Testis (tissue), 2 donors: ENCODE measurements at regions not wholly inside any gene's neighbourhood (a gene's known extent, or its start where the extent isn't known, plus 50 kb on each side); places are given as distances from the start of the nearest gene placed in this dataset.

Source experiments
- POLR2A ChIP-seq: fragments of 450-650 bp; IDR thresholded peaks from one replicate; pipeline ENCODE4 v1.6.1; 2017; ENCODE audit warnings: antibody characterized with exemption, mild to moderate bottlenecking, moderate library complexity
- TF ChIP-seq, protein P1 (sequence below), 3 experiments: fragments of 450-650 bp in 2 of 3; fragments of 200-600 bp in 1 of 3; sonication (generic) in 1 of 3; IDR thresholded peaks; one replicate each; pipeline ENCODE4 v1.5.1; 2016 to 2019; ENCODE audit warnings: antibody characterized with exemption in 3 of 3, mild to moderate bottlenecking in 2 of 3, moderate library complexity in 1 of 3

DNA sequence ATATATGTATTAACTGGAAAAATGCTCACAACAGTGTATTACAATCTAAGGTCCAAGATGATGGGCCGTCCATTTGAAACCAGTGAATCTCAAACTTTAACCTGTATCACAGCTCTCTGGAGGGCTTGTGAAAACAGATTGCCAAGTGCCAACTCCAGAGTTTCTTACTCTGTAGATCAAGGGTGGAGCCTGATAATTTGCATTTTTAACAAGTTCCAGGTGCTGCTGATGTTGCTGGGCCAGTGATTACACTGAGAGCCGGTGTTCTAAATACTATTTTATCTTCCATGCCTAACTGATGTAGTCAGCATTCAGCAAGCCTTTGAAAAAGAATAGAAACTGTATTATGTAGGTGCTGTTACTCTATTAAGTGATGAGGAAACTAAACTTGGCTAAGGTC is 269.9 kb upstream of the FERD3L start:
- TF ChIP-seq POLR2A: no peak
- TF ChIP-seq, protein P1, sequence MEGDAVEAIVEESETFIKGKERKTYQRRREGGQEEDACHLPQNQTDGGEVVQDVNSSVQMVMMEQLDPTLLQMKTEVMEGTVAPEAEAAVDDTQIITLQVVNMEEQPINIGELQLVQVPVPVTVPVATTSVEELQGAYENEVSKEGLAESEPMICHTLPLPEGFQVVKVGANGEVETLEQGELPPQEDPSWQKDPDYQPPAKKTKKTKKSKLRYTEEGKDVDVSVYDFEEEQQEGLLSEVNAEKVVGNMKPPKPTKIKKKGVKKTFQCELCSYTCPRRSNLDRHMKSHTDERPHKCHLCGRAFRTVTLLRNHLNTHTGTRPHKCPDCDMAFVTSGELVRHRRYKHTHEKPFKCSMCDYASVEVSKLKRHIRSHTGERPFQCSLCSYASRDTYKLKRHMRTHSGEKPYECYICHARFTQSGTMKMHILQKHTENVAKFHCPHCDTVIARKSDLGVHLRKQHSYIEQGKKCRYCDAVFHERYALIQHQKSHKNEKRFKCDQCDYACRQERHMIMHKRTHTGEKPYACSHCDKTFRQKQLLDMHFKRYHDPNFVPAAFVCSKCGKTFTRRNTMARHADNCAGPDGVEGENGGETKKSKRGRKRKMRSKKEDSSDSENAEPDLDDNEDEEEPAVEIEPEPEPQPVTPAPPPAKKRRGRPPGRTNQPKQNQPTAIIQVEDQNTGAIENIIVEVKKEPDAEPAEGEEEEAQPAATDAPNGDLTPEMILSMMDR (IDR thresholded peaks at IDR 0.05): no peak
